Thyroid gland (tissue), 4 donors: ENCODE measurements at regions not wholly inside any gene's neighbourhood (a gene's known extent, or its start where the extent isn't known, plus 50 kb on each side); places are given as distances from the start of the nearest gene placed in this dataset.

Source experiments
- POLR2A ChIP-seq, 2 donors: fragments of 450-650 bp; IDR thresholded peaks; one replicate each; pipeline ENCODE4 v1.6.1; 2017; ENCODE audit warnings: antibody characterized with exemption in 2 of 2, mild to moderate bottlenecking in 2 of 2, moderate library complexity in 1 of 2
- TF ChIP-seq, protein P1 (sequence below), 6 experiments: fragments of 200-600 bp in 3 of 6; fragments of 450-650 bp in 3 of 6; sonication (generic) in 3 of 6; IDR thresholded peaks; one replicate each; pipeline ENCODE4 v1.5.1; 2016 to 2019; ENCODE audit warnings: antibody characterized with exemption in 6 of 6, mild to moderate bottlenecking in 2 of 6, inconsistent platforms in 1 of 6, moderate library complexity in 1 of 6

DNA sequence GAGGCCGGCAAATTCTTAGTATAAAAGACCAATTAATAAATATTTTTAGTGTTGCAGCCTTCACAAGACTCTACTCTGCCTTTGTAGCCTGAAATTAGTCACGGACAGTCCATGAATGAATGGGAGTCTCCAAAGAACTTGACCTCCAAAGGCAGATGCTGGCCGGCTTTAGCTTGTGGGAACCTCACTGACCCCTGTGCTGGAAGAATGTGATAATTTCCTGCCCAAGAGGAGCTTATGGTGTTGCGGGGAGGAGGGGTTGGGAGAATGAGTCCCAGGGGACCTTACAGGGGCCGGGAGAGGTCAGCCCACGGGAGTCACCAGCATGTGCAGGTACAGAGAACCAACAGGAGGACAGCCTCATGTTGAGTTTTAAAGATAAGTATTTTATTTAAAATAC, 143.1 kb downstream of the IRX2 start:
- TF ChIP-seq POLR2A (IDR thresholded peaks at IDR 0.05) = no peak
- TF ChIP-seq, protein P1, sequence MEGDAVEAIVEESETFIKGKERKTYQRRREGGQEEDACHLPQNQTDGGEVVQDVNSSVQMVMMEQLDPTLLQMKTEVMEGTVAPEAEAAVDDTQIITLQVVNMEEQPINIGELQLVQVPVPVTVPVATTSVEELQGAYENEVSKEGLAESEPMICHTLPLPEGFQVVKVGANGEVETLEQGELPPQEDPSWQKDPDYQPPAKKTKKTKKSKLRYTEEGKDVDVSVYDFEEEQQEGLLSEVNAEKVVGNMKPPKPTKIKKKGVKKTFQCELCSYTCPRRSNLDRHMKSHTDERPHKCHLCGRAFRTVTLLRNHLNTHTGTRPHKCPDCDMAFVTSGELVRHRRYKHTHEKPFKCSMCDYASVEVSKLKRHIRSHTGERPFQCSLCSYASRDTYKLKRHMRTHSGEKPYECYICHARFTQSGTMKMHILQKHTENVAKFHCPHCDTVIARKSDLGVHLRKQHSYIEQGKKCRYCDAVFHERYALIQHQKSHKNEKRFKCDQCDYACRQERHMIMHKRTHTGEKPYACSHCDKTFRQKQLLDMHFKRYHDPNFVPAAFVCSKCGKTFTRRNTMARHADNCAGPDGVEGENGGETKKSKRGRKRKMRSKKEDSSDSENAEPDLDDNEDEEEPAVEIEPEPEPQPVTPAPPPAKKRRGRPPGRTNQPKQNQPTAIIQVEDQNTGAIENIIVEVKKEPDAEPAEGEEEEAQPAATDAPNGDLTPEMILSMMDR (IDR thresholded peaks at IDR 0.05) = no peak
